GM18858 (cell line): ENCODE measurements at regions not wholly inside any gene's neighbourhood (a gene's known extent, or its start where the extent isn't known, plus 50 kb on each side); places are given as distances from the start of the nearest gene placed in this dataset.
"Not testable (repeated sequence)": the region's sequence is repeated elsewhere in the genome, so short reads cannot be mapped to it uniquely, and the experiment has no call there.

ENCODE experiments used
- ATAC-seq: cut with Tn5 transposase; IDR thresholded peaks from one replicate; pipeline ENCODE4 v1.9.1; 2021; ENCODE audit not compliant: unreplicated experiment

DNA sequence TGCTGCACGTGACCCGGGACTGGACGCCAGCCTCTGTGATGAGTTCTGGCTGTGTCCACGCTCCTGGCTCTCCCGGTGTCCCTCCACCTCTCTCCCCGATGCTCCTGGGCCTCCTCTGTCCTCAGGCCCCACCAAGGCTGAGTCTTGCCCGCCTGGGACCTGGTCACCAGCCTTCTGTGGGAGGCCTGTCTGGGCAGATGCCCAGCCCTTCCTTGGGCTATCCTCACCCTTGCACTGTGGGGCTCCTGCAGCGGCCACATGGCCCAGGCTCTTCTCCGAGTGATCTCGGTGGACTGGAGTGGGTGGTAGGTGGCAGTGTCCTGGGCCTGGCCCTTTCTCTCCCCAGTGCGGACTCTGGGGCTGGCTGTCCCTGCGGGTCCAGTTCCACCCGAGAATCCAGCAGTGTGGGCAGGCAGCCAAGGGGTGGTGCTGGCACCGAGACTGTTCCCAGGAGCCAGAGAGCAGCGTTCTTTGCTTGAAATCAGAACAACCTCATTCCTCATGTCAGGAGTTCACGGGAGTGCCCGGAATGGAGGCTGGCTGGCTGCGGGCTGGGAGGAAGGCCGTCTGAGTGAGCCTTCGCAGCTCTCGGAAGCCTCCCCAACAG is 94.6 kb downstream of the TMEM121 start:
- not testable (repeated sequence) for ATAC-seq

DNA sequence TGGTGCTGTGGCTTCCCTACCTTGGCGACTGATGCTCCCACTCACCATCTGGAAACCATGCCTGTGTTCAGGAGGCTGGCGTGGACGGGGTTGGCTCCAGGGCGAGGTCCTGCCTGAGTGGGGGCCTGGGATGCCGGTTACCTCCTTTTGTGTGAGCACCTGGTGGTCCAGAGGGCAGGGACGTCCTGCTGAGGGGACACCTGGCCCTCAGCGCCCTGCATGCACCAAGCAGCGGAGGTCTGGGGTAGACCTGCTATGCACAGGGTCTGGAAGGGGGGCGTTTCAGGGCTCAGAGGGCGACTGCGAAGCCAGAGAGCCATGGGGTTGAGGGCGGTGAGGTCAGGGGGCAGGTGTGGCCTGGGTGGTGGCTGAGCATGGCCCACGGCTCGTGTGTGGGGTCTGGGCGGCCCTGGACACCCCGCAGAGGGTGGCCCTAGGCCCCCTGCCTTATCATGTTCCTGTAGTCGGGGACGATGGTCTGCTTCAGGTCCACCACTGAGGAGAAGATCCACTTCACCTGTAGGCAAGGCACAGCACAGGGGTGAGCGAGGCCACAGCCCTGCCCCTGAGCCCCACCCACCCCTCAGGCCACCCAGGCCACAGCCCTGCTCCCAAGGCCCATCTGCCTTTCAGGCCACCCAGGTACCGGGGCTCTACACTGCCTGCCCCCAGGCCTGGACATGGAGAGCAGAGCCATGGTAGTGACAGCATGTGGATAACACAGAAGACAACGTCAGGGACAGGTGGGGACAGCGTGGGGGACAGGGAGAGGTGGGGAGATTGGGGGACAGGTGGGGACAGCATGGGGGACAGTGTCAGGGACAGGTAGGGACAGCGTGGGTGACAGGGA is 95.3 kb downstream of the TMEM121 start:
- not testable (repeated sequence) for ATAC-seq

DNA sequence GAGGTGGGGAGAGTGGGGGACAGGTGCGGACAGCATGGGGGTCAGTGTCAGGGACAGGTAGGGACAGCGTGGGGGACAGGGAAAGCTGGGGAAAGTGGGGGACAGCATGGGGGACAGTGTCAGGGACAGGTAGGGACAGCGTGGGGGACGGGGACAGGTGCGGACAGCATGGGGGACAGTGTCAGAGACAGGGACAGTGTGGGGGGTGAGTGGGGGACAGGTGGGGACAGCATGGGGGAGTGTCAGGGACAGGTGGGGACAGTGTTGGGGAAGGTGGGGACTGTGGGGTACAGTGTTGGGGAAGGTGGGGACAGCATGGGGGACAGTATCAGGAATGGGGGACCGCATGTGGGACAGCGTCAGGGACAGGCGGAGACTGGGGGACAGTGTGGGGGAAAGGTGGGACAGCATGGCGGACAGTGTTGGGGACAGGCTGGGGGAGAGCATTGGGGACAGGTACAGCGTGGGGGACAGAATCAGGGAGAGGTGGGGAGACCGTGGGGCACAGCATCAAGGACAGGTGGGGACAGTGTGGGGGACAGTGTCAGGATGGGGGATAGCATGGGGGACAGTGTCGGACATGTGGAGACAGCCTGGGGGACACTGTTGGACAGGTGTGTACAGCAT is 96.1 kb downstream of the TMEM121 start:
- ATAC-seq: no peak

GRCh38 chr14:105623178-105623577 is 96.8 kb downstream of the TMEM121 start:
- not testable (repeated sequence) for ATAC-seq

DNA sequence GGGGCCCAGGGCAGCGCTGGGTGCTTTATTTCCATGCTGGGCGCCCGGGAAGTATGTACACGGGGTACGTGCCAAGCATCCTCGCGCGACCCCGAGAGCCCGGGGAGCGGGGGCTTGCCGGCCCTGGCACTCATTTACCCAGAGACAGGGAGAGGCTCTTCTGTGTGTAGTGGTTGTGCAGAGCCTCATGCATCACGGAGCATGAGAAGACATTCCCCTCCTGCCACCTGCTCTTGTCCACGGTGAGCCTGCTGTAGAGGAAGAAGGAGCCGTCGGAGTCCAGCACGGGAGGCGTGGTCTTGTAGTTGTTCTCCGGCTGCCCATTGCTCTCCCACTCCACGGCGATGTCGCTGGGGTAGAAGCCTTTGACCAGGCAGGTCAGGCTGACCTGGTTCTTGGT is 98.0 kb downstream of the TMEM121 start:
- not testable (repeated sequence) for ATAC-seq

GRCh38 chr14:105624749-105625434 is 98.5 kb downstream of the TMEM121 start:
- ATAC-seq: not testable (repeated sequence)

GRCh38 chr14:105625448-105625847 is 99.1 kb downstream of the TMEM121 start:
- ATAC-seq: not testable (repeated sequence)

DNA sequence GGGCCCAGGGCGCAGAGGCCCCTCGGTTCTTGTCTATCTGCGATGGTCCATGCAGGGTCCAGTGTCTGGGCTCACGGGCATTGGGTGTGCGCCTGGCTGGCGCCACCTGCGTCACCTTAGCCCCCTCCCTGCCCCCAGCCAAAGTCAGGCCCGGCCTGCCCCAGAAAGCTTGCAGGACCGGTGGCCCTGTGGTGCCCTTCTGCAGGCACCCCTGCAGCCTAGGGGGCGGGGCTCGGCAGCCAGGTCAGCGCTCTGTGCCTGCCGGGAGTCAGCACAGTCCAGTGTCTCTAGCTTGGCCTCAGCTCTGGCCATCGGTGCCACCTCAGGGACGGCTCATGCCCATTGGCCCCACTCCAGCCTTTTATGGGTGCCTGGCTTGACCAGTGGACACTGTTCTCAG is 99.7 kb downstream of the TMEM121 start:
- ATAC-seq: not testable (repeated sequence)

GRCh38 chr14:105626651-105627050 is 100.3 kb downstream of the TMEM121 start:
- not testable (repeated sequence) for ATAC-seq

GRCh38 chr14:105627287-105627686 is 100.9 kb downstream of the TMEM121 start:
- not testable (repeated sequence) for ATAC-seq

GRCh38 chr14:105627701-105628100 is 101.3 kb downstream of the TMEM121 start:
- ATAC-seq: no peak

DNA sequence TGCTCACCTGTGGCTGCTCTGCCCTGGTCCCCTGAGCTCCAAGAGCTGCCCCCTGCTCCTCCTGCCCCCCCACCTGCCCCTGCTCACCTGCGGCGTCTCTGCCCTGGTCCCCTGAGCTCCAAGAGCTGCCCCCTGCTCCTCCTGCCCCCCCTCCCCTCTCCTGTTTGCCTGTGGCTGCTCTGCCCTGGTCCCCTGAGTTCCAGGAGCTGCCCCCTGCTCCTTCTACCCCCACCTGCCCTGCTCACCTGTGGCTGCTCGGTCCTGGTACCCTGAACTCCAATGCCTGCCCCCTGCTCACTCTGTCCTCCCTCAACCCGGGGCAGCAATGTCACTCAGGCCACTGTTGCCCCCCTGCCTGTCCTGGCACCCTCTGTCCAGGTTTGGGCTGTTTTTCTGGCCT is 101.7 kb downstream of the TMEM121 start:
- not testable (repeated sequence) for ATAC-seq

DNA sequence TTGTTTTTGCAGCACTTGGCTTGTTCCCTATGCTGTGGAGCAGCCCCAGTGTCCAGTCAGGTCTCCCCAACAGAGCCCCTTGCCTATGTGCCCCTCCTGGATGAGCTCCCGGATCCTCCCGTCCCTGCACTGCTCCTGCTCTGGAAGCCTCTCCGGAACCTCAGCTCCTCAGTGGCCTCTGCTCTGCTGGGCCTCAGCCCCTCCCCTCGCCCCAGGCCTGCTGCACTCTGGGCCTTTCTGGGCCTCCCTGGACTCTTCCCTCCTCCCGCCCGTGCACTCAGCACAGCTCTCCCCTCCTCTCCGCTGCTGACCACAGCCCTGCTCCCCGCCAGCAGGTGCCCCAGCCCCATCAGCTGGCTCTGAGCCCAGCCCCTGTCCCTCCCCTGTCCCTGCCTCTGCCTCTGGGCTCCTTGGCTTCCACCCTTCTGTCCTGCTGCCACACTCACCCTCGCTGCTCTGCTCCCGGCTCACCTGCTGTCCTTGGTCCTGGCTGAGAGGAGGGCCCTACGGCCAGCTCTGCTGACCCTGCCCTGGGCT is 102.2 kb downstream of the TMEM121 start:
- not testable (repeated sequence) for ATAC-seq

DNA sequence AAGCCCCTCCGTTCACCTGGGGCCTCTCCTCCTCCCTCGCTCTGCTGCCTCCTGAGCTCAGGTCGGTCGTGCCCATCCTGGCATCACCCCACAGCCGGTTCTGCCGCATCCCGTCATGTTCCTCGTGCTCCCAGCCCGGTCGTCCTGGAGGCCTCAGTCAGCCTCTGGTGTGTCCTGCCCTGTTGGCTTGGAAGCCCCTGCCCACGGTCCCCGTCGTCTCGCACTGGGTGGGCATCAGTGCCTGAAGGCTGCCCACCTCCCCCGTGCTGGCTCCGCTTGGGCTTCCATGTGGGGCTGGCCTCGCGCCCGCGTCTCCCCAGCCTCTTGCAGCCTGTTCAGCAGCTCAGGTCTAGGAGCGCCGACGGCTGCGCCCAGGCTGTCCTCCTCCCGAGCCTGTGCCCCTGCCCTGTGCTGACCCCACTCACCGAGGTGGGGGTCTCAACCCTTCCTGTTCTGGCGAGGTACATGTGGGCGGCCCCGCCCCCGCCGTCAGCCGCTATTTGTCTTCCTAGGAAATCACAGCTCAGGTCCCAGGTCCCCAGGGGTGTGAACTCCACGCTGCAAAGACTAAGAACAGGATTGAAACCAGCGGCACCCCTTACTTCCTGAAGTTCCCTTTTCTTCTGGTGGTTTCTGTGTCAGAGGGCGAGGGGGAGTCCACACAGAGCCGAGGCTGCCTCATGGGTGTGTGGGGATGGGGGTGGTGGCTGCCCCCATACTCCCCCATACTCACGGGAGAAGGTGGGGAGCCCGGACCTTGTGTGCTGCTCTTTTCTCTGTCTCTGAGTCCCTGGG is 102.9 kb downstream of the TMEM121 start:
- ATAC-seq: not testable (repeated sequence)

GRCh38 chr14:105629886-105630215 is 103.5 kb downstream of the TMEM121 start:
- no peak for ATAC-seq

- ATAC-seq: not testable (repeated sequence)
Measured at GRCh38 chr14:105630293-105630934, 104.0 kb downstream of the TMEM121 start.

- not testable (repeated sequence) for ATAC-seq
Measured at GRCh38 chr14:105630935-105631779, 104.8 kb downstream of the TMEM121 start.

GRCh38 chr14:105632010-105632409 is 105.6 kb downstream of the TMEM121 start:
- no peak for ATAC-seq

- ATAC-seq: not testable (repeated sequence)
Measured at GRCh38 chr14:105633596-105633995, 107.2 kb downstream of the TMEM121 start.
